NCI-H2081 (cell line): ENCODE measurements at regions not wholly inside any gene's neighbourhood (a gene's known extent, or its start where the extent isn't known, plus 50 kb on each side); places are given as distances from the start of the nearest gene placed in this dataset.

Experiments
- DNase-seq, 2 experiments: peaks; one replicate each; lab custom pipeline; 2025; lab: John Stamatoyannopoulos, UW

- no peak for DNase-seq
Observed at GRCh38 chr21:28234326-28234725, 758.4 kb downstream of the LTN1 start.

- no peak for DNase-seq
Observed at GRCh38 chr21:28233536-28234220, 759.0 kb downstream of the LTN1 start.

GRCh38 chr21:28230559-28230958 lies 762.1 kb downstream of the LTN1 start:
- no peak for DNase-seq

GRCh38 chr21:28229814-28230213 lies 762.9 kb downstream of the LTN1 start:
- no peak for DNase-seq

GRCh38 chr21:28228636-28228995 lies 764.1 kb downstream of the LTN1 start:
- no peak for DNase-seq

- DNase-seq: no peak
Observed at GRCh38 chr21:28227881-28228635, 764.6 kb downstream of the LTN1 start.

GRCh38 chr21:28226563-28226962 lies 766.1 kb downstream of the LTN1 start:
- no peak for DNase-seq

GRCh38 chr21:28224191-28224726 lies 768.4 kb downstream of the LTN1 start:
- DNase-seq: no peak

- DNase-seq: no peak
Observed at GRCh38 chr21:28221984-28222383, 770.7 kb downstream of the LTN1 start.

GRCh38 chr21:28220680-28221079 lies 772.0 kb downstream of the LTN1 start:
- no peak for DNase-seq

- no peak for DNase-seq
Observed at GRCh38 chr21:28216976-28217523, 775.6 kb downstream of the LTN1 start.

GRCh38 chr21:28215214-28215954 lies 777.3 kb downstream of the LTN1 start:
- no peak for DNase-seq

- DNase-seq: no peak
Observed at GRCh38 chr21:28214786-28215185, 777.9 kb downstream of the LTN1 start.

- DNase-seq: no peak
Observed at GRCh38 chr21:28213261-28213660, 779.4 kb downstream of the LTN1 start.

- DNase-seq: no peak
Observed at GRCh38 chr21:28212061-28212460, 780.6 kb downstream of the LTN1 start.

- DNase-seq: peak in 1 of 2 experiments; percentile 4
Observed at GRCh38 chr21:28207436-28208173, 785.1 kb downstream of the LTN1 start.

- DNase-seq: no peak
Observed at GRCh38 chr21:28200726-28201125, 792.0 kb downstream of the LTN1 start.

GRCh38 chr21:28196981-28197380 lies 795.7 kb downstream of the LTN1 start:
- no peak for DNase-seq

GRCh38 chr21:28193189-28193588 lies 799.5 kb downstream of the LTN1 start:
- DNase-seq: no peak

GRCh38 chr21:28186604-28187003 lies 806.1 kb downstream of the LTN1 start:
- DNase-seq: no peak

- DNase-seq: no peak
Observed at GRCh38 chr21:28181730-28182129, 810.9 kb downstream of the LTN1 start.

GRCh38 chr21:28179136-28179535 lies 813.5 kb downstream of the LTN1 start:
- no peak for DNase-seq
